Duodenal mucosa (tissue), 2 donors: ENCODE measurements at regions not wholly inside any gene's neighbourhood (a gene's known extent, or its start where the extent isn't known, plus 50 kb on each side); places are given as distances from the start of the nearest gene placed in this dataset.
"Not testable (repeated sequence)": the region's sequence is repeated elsewhere in the genome, so short reads cannot be mapped to it uniquely, and the experiment has no call there.

Experiments
- H3K27ac ChIP-seq: one replicate; pipeline ENCODE4 v1.7.0; 2013; ENCODE audit warnings: low read depth, low read length
- H3K27me3 ChIP-seq, 2 donors: one replicate each; pipeline ENCODE4 v1.7.0; 2013; ENCODE audit warnings: low read length in 2 of 2, control low read depth in 1 of 2; ENCODE audit not compliant: insufficient read depth in 2 of 2, control insufficient read depth in 1 of 2
- H3K36me3 ChIP-seq, 2 donors: one replicate each; pipeline ENCODE4 v1.7.0; 2013; ENCODE audit warnings: low read length in 2 of 2, control low read depth in 1 of 2; ENCODE audit not compliant: insufficient read depth in 2 of 2, control insufficient read depth in 1 of 2
- H3K4me1 ChIP-seq, 2 donors: one replicate each; pipeline ENCODE4 v1.7.0; 2013; ENCODE audit warnings: low read length in 2 of 2, control low read depth in 1 of 2; ENCODE audit not compliant: insufficient read depth in 2 of 2, control insufficient read depth in 1 of 2
- H3K4me3 ChIP-seq, 2 donors: one replicate each; pipeline ENCODE4 v1.7.0; 2013; ENCODE audit warnings: low read length in 2 of 2, low read depth in 1 of 2
- H3K9ac ChIP-seq, 2 donors: one replicate each; pipeline ENCODE4 v1.7.0; 2013; ENCODE audit warnings: low read length in 2 of 2, low read depth in 1 of 2
- H3K9me3 ChIP-seq, 2 donors: one replicate each; pipeline ENCODE4 v1.7.0; 2013; ENCODE audit warnings: low read length in 2 of 2, control low read depth in 1 of 2; ENCODE audit not compliant: control insufficient read depth in 1 of 2

GRCh38 chr7:52571026-52571425, 464.4 kb upstream of the POM121L12 start:
- Histone ChIP-seq H3K4me1 (no peaks in the 10 kb centered on the region), H3K4me3 (no peak overlapping the region), H3K27ac (no peak overlapping the region), H3K36me3 (no peaks in the 10 kb centered on the region), H3K9ac (no peak overlapping the region), H3K27me3 (no peaks in the 10 kb centered on the region), H3K9me3 (no peaks in the 10 kb centered on the region)

GRCh38 chr7:52569151-52569550, 466.3 kb upstream of the POM121L12 start:
- Histone ChIP-seq H3K27ac (no peak overlapping the region), H3K9me3 (no peaks in the 10 kb centered on the region), H3K27me3 (no peaks in the 10 kb centered on the region), H3K36me3 (no peaks in the 10 kb centered on the region), H3K4me1 (no peaks in the 10 kb centered on the region), H3K9ac (no peak overlapping the region), H3K4me3 (no peak overlapping the region)

GRCh38 chr7:52565974-52566373, 469.5 kb upstream of the POM121L12 start:
- Histone ChIP-seq H3K27me3 (no peaks in the 10 kb centered on the region), H3K36me3 (no peaks in the 10 kb centered on the region), H3K9me3 (no peaks in the 10 kb centered on the region), H3K27ac (no peak overlapping the region), H3K9ac (no peak overlapping the region), H3K4me3 (no peak overlapping the region), H3K4me1 (no peaks in the 10 kb centered on the region)

GRCh38 chr7:52555805-52556204, 479.6 kb upstream of the POM121L12 start:
- Histone ChIP-seq H3K4me3 (no peak overlapping the region), H3K9ac (no peak overlapping the region), H3K36me3 (no peaks in the 10 kb centered on the region), H3K4me1 (no peaks in the 10 kb centered on the region), H3K27ac (no peak overlapping the region), H3K27me3 (no peaks in the 10 kb centered on the region), H3K9me3 (no peaks in the 10 kb centered on the region)

- Histone ChIP-seq H3K27ac (no peak overlapping the region), H3K9me3 (no peaks in the 10 kb centered on the region), H3K9ac (no peak overlapping the region), H3K4me3 (no peak overlapping the region), H3K36me3 (no peaks in the 10 kb centered on the region), H3K4me1 (no peaks in the 10 kb centered on the region), H3K27me3 (no peaks in the 10 kb centered on the region)
These were observed 488.0 kb upstream of the POM121L12 start for GRCh38 chr7:52547308-52547910.

- not testable (repeated sequence) for H3K36me3 ChIP-seq, H3K4me1 ChIP-seq, H3K9me3 ChIP-seq, H3K27me3 ChIP-seq, H3K27ac ChIP-seq, H3K9ac ChIP-seq, H3K4me3 ChIP-seq
These were observed 494.2 kb upstream of the POM121L12 start for GRCh38 chr7:52541198-52541765.

- Histone ChIP-seq H3K4me1 (no peaks in the 10 kb centered on the region), H3K27ac (no peak overlapping the region), H3K9me3 (no peaks in the 10 kb centered on the region), H3K9ac (no peak overlapping the region), H3K4me3 (no peak overlapping the region), H3K27me3 (no peaks in the 10 kb centered on the region), H3K36me3 (no peaks in the 10 kb centered on the region)
These were observed 495.4 kb upstream of the POM121L12 start for GRCh38 chr7:52540041-52540440.

- Histone ChIP-seq H3K36me3 (no peaks in the 10 kb centered on the region), H3K27ac (no peak overlapping the region), H3K27me3 (no peaks in the 10 kb centered on the region)
These were observed 496.0 kb upstream of the POM121L12 start for GRCh38 chr7:52539414-52539813.

DNA sequence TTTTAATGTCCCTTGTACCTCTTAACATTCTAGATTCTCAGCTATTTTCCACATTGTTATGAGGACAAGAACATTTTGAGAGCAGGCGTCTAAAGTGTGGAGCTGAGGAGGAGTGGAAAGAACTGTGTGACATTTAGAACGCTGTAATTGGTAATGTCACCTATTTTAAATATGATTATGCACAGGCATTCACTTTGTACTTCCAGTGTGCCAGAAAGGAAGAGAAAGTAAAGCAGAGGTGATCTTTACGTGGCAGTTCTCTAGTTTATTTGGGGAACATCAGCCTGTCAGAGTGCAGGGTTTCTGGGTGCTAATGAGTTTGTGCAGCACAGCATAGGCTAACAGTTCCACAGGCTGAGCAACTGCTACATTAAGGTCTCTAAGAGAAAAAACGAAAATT, 498.4 kb upstream of the POM121L12 start:
- no peaks in the 10 kb centered on the region for H3K36me3 ChIP-seq
- peaks cover 6% of the 10 kb centered on the region in 2 donors for H3K9me3 ChIP-seq

More at GRCh38 chr7:52539414-52539813, 496.0 kb upstream of the POM121L12 start:
- Histone ChIP-seq H3K9me3 (no peaks in the 10 kb centered on the region), H3K4me3 (no peak overlapping the region), H3K4me1 (no peaks in the 10 kb centered on the region), H3K9ac (no peak overlapping the region)

GRCh38 chr7:52525772-52526341, 509.6 kb upstream of the POM121L12 start:
- H3K9me3 ChIP-seq: no peaks in the 10 kb centered on the region
- H3K27ac ChIP-seq: no peak overlapping the region
- no peak overlapping the region for H3K9ac ChIP-seq
- H3K36me3 ChIP-seq: no peaks in the 10 kb centered on the region
- H3K27me3 ChIP-seq: no peaks in the 10 kb centered on the region
- H3K4me1 ChIP-seq: no peaks in the 10 kb centered on the region
- no peak overlapping the region for H3K4me3 ChIP-seq

More for the DNA sequence above, 498.4 kb upstream of the POM121L12 start:
- no peak overlapping the region for H3K9ac ChIP-seq
- H3K27ac ChIP-seq: no peak overlapping the region
- no peaks in the 10 kb centered on the region for H3K4me1 ChIP-seq
- H3K4me3 ChIP-seq: no peak overlapping the region
- H3K27me3 ChIP-seq: no peaks in the 10 kb centered on the region
